ENCODE measurements at regions not wholly inside any gene's neighbourhood (a gene's known extent, or its start where the extent isn't known, plus 50 kb on each side); places are given as distances from the start of the nearest gene placed in this dataset.

DNA sequence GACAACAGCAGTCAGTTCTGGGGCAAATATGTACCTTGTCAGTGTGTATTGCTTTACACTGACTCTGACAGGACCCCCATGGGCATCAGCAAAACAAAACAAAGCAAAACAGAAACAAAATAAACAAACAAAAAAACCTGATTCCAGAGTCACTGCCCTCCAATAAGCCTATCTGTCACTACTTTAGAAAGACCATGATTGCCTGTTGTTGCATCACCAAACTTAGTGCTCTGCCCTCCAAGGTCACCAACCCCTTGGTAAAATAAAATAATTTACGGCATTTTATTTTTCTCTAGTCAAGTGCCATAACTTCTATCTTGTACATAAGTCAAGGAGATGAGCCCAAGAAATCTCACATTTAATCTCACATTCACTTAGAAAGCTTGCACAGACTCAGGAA is 120.9 kb upstream of the ADAMTS3 start:
- TF ChIP-seq POLR2A (IDR thresholded peaks at IDR 0.05) (no peak), CTCF (IDR thresholded peaks at IDR 0.05) (no peak)

Data from stomach (tissue), 4 donors.